ENCODE measurements at regions not wholly inside any gene's neighbourhood (a gene's known extent, or its start where the extent isn't known, plus 50 kb on each side); places are given as distances from the start of the nearest gene placed in this dataset.

DNA sequence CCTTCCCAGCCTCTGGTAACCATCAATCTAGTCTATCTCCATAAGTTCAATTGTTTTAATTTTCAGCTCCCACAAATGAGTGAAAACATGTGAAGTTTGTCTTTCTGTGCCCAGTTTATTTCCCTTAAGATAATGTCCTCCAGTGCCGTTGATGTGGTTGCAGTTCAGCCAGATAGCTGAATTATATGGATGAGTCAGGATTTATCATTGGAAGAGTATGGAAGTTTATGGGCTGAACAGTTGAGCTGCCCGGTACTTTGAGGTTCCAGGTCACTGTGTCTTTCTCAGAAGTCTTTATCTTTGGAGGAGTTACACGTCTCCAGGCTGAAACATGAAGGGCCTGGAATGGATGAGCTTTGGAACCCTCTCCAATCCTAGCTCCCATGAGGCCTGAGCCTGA lies 120.1 kb downstream of the ASCL4 start:
- DNase-seq = no peak

DNA sequence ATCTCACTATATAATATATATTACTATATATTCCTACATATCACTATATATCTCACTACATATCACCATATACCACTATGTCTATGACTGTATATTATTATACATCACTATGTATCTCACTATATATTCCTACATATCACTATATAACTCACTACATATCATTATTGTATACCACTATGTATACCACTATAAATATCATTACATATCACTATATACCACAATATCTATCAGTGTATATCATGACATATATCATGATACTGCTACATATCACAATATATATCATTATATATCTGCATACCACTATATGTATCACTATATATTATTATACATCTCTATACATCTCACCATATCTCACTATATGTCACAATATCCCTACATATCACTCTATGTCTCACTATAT lies 121.5 kb downstream of the ASCL4 start:
- no peak for DNase-seq

DNA sequence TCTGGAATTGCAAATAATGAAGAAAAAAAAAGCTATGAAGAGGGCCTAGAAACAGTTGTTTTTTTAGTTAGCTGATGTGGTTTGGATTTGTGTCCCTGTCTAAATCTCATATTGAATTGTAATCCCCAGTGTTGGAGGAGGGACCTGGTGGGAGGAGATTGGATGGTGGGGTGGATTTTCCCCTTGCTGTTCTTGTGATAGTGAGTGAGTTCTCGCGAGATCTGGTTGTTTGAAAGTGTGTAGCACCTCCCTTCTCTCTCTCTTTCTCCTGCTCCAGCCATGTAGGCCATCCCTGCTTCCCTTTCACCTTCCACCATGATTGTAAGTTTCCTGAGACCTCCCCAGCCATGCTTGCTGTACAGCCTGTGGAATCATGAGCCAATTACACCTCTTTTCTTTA lies 126.1 kb downstream of the ASCL4 start:
- no peak for DNase-seq

DNA sequence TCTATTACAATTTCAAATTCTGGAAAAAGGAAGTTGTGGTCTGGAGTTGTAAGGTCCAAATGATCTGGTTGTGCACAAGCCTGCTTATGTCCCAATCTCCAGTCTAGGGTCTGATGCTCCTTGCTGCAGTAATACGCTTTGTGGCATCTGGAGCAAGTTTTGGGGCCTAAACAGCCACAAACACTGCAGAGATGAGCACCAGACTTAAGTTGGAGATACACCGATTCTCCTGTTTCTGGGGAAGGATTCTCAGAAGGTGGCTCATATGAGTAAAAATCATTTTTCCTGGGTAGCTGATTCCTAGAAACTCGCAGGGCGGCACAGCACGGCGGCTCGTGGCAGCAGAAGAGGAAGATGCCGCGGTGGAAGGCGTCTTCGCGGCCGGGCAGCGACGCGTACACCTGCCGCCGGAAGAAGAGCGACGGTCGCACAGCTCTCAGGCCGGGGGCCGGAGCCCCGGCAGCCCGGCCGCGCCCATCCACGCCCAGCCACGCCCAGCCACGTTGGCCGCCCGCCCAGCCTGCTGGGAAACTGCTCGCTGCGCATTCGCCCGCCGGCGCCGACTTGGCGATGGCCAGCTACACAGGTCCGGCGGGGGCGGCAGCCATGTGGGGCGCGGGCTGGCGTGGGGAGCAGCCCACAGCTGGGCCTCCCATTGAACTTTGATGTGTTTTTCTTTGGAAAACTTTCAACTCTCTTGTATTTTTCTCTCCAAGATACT lies 129.0 kb downstream of the ASCL4 start:
- DNase-seq = no peak

DNA sequence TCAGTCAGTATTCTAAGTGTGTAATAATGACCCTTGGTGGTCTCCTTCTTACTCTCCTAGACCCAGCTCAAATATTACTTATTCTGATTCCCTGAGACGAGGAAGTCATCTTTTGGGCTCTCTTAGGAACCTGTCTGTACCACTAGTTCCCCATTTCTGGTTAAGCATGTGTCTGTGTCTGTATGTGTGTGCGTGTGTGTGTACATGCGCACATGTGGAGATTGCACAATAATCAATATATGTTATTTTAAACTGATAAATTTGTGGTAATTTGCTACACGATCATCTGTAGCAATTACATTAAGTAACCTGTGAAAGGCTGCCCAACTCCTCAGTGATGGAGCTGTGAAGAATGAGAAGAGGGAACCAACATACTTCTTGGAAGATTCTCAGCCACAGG lies 132.2 kb downstream of the ASCL4 start:
- no peak for DNase-seq

GRCh38 chr12:107912421-107913004 lies 138.0 kb downstream of the ASCL4 start:
- DNase-seq = peak; percentile 43

DNA sequence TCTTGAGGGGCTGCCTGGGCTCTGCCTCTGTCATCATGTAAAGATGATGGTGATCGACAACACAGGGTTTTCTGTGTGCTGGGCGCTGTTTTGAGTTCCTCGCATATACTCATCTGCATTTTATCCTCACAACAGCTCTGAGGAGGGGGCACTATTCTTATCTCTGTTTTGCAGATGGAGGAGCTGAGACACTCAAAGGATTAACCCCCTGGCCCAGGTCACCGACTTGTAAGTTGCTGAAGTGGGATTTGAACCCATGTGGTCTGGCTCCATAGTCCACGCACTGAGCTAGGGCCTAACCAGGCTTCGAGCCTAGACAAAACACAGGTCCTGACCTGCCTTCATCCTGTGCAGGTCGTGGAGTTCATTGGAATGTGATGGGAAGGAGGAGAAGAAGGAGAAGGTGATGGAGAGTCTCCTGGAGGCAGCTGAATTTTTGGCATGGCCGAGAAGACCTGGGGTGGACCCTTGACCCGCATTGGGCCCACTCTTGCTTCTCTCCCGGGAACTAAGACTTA lies 140.0 kb downstream of the ASCL4 start:
- DNase-seq = no peak

DNA sequence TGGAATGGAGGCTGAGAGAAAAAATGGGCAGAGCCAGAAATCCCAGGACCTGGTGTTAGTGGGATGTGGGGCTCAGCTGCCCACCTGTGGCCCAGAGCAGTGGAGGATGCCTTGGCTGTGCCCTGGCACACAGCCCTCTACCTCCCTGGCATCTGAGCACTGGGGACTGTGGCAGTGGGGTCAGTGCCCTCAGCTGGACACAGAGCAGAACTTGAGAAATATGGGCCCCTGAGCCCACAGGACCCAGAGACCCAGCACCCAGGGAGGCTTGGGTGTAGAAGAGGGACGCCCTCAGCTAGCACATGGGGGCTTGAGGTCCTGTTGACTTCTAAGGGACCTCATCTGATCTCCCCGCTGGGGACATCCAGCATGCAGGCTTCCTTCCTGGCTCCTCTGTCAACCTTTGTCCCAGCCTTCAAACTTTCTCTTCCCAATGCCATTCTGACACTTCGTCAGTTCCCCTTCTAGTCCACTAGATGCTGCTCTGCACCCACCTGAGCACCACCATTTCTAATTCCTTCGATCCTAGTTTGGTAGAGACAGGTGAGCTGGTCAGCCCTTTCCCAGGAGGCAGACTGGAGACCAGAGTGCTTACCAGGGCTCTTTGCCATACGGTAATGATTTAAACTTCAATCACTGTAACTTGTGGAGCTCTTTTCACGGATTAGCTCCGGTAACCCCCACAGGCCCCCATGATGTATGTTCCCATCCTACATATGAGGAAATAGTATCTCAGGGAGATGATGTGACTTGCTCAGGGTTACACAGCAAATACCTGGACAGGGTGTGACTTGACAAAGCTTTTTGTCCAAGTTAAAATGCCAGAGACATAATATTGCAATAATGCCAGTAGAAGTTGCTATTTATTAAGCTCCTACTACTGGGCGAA lies 143.7 kb downstream of the ASCL4 start:
- no peak for DNase-seq

DNA sequence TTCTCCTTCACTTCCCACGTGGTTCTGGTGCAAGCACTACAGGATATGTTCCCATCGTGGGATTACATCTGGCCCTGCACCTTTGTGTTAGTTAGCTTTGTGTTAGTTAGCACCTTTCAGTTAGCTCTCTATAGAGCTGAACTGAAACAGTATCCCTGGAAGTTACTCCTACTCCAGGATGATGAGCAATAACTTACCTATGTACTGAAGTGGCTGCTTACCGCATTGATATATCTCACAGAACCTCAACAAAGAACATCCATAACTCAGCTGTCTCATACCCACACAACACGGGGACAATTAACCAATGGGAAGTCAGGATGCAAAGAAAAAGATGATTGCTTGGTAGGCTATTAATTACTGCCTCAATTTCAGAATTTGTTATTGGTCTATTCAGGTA lies 146.6 kb downstream of the ASCL4 start:
- DNase-seq = no peak

DNA sequence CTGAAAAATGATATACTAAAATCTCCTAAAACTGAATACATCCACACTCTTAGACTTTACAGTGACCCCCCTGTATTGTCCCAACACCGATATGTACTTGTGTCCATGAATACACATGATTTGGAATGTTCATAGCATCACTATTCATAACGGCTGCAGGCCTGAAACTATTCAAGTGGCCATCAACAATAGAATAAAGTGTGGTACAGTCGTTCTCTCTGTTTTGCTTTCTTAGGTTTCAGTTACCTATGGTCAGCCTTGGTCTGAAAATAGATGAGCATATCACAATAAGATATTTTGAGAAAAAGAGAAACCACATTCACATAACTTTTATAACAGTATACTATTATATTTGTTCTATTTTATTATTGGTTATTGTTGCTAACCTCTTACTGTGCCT lies 150.6 kb downstream of the ASCL4 start:
- no peak for DNase-seq

DNA sequence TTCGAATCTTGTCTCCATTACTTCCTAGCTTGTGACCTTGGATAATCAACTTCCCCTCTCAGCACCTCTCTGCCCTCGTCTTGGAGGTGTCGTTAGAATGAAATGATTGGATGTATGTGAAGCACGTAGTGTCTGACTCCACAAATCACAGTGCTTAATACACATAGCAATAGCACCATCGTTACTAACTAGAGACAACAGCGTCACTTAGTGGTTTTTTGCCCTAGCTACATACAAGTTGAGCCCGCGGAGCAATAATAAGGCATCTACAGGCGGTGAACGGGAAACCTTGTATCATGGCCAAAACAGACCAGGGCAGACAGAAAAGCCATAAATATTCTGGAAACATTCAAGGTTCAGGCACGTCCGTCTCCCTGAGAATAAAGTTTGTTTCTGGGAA lies 154.9 kb downstream of the ASCL4 start:
- no peak for DNase-seq

GRCh38 chr12:107931761-107932160 lies 157.3 kb downstream of the ASCL4 start:
- DNase-seq = no peak

GRCh38 chr12:107938446-107938845 lies 163.9 kb downstream of the ASCL4 start:
- no peak for DNase-seq

GRCh38 chr12:107948391-107948945 lies 174.0 kb downstream of the ASCL4 start:
- no peak for DNase-seq

GRCh38 chr12:107951024-107951423 lies 176.5 kb downstream of the ASCL4 start:
- DNase-seq = no peak

- DNase-seq = no peak
These were observed 173.0 kb upstream of the WSCD2 start for GRCh38 chr12:107955966-107956643.

DNA sequence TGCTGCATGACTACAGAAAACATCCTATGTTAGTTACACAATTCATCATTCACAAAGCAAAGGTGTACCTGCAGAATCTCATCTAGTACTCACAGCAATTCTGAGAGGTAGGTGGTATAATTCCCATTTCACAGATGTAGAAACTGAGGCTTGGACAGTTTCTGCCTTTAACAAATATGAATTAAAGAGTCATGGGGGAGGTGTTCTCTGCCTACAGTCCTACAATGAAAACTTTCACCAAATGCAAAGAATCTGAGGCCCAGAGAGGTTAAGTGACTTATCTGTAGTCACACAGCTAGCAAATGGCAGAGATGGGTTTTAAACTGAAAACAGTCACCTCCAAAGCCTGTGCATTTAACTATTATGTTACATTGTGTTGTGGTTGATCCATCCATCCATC lies 171.6 kb upstream of the WSCD2 start:
- no peak for DNase-seq

GRCh38 chr12:107963635-107964034 lies 165.5 kb upstream of the WSCD2 start:
- no peak for DNase-seq

- DNase-seq = no peak
These were observed 161.9 kb upstream of the WSCD2 start for GRCh38 chr12:107967170-107967569.

DNA sequence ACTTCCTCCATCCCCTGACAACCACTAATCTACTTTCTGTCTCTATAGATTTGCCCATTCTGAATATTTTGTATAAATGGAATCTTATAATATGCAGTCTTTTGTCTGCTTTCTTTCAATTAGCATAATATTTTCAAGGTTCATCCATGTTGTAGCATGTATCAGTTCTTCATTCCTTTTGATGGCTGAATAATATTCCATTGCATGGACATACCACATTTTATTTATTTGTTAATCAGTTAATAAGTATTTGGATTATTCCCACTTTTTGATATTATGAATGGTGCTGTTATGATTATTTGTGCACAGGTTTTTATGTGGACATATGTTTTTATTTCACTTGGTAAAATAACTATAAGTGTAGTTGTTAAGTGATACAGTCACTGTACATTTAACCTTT lies 155.1 kb upstream of the WSCD2 start:
- DNase-seq = no peak

DNA sequence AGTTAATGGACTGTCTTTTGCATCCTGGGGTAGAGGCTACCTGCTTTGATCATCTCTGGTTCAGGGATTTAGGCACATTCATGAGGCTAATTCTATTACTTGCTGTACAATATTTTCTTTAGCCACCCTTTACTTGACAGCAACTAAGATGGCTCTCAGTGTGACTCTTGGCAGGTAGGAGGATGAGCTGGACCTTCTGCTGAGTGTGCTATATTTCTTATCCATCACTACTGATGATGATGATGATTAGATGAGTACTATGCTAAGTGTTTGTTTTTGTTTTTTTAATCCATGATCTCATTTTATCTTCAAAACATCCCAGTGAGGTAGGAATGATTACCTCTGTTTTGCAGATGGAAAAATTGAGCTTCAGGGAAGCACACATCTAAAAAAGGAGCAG lies 152.8 kb upstream of the WSCD2 start:
- DNase-seq = no peak

- no peak for DNase-seq
These were observed 150.9 kb upstream of the WSCD2 start for GRCh38 chr12:107978201-107978600.

- DNase-seq = no peak
These were observed 150.4 kb upstream of the WSCD2 start for GRCh38 chr12:107978641-107979040.
